Effector CD4-positive, alpha-beta T cell (primary cell): ENCODE measurements at regions not wholly inside any gene's neighbourhood (a gene's known extent, or its start where the extent isn't known, plus 50 kb on each side); places are given as distances from the start of the nearest gene placed in this dataset.
"Not testable (repeated sequence)": the region's sequence is repeated elsewhere in the genome, so short reads cannot be mapped to it uniquely, and the experiment has no call there.

Experiments used
- DNase-seq: peaks from one replicate; pipeline ENCODE4 v3.0.0-alpha.2; 2020

- not testable (repeated sequence) for DNase-seq
These were observed 2882.8 kb downstream of the RPIA start for GRCh38 chr2:91574255-91574654.

GRCh38 chr2:91575701-91576100 lies 2884.2 kb downstream of the RPIA start:
- not testable (repeated sequence) for DNase-seq

- not testable (repeated sequence) for DNase-seq
These were observed 2885.9 kb downstream of the RPIA start for GRCh38 chr2:91577406-91577805.

GRCh38 chr2:91578678-91579077 lies 2887.2 kb downstream of the RPIA start:
- not testable (repeated sequence) for DNase-seq

- DNase-seq = not testable (repeated sequence)
These were observed 2888.1 kb downstream of the RPIA start for GRCh38 chr2:91579555-91579954.

- not testable (repeated sequence) for DNase-seq
These were observed 2888.6 kb downstream of the RPIA start for GRCh38 chr2:91580043-91580442.

GRCh38 chr2:91587098-91587497 lies 2895.6 kb downstream of the RPIA start:
- not testable (repeated sequence) for DNase-seq

- not testable (repeated sequence) for DNase-seq
These were observed 2896.5 kb downstream of the RPIA start for GRCh38 chr2:91587908-91588535.

GRCh38 chr2:91588782-91589223 lies 2897.3 kb downstream of the RPIA start:
- not testable (repeated sequence) for DNase-seq

GRCh38 chr2:91589454-91590328 lies 2898.2 kb downstream of the RPIA start:
- not testable (repeated sequence) for DNase-seq

- not testable (repeated sequence) for DNase-seq
These were observed 2898.9 kb downstream of the RPIA start for GRCh38 chr2:91590381-91590780.

GRCh38 chr2:91591066-91591465 lies 2899.6 kb downstream of the RPIA start:
- not testable (repeated sequence) for DNase-seq

- DNase-seq = not testable (repeated sequence)
These were observed 2906.0 kb downstream of the RPIA start for GRCh38 chr2:91597436-91597835.

GRCh38 chr2:91598519-91598918 lies 2907.0 kb downstream of the RPIA start:
- not testable (repeated sequence) for DNase-seq

- not testable (repeated sequence) for DNase-seq
These were observed 2907.5 kb downstream of the RPIA start for GRCh38 chr2:91599000-91599399.

GRCh38 chr2:91602860-91603259 lies 2911.4 kb downstream of the RPIA start:
- DNase-seq = not testable (repeated sequence)

- not testable (repeated sequence) for DNase-seq
These were observed 2912.5 kb downstream of the RPIA start for GRCh38 chr2:91603996-91604395.

GRCh38 chr2:91604629-91605028 lies 2913.2 kb downstream of the RPIA start:
- DNase-seq = not testable (repeated sequence)

GRCh38 chr2:91623739-91624138 lies 2932.3 kb downstream of the RPIA start:
- not testable (repeated sequence) for DNase-seq

- DNase-seq = not testable (repeated sequence)
These were observed 2937.0 kb downstream of the RPIA start for GRCh38 chr2:91628471-91628870.

- DNase-seq = not testable (repeated sequence)
These were observed 2965.7 kb downstream of the RPIA start for GRCh38 chr2:91657193-91657592.

GRCh38 chr2:91658336-91658735 lies 2966.9 kb downstream of the RPIA start:
- DNase-seq = not testable (repeated sequence)

GRCh38 chr2:91659189-91659916 lies 2967.9 kb downstream of the RPIA start:
- not testable (repeated sequence) for DNase-seq
